RWPE1 (cell line): ENCODE measurements at regions not wholly inside any gene's neighbourhood (a gene's known extent, or its start where the extent isn't known, plus 50 kb on each side); places are given as distances from the start of the nearest gene placed in this dataset.

ENCODE experiments used
- CTCF ChIA-PET: fragments of 350-600 bp; sonication (Branson Sonifier 250); formaldehyde crosslinking; extraction: SDS; loops from one replicate; lab custom pipeline; 2021; lab: Yijun Ruan, JAX
- POLR2A ChIA-PET: fragments of 400-600 bp; formaldehyde crosslinking; extraction: SDS; loops from one replicate; lab custom pipeline; 2020; ENCODE audit warnings: antibody characterized with exemption; ENCODE audit not compliant: low non-redundant PET; lab: Yijun Ruan, JAX
- DNase-seq: peaks from one replicate; pipeline ENCODE4 v3.0.0; 2012; ENCODE audit warnings: low spot score
- H3K27ac ChIP-seq: fragments of 450-650 bp; 2 replicates; pipeline ENCODE4 v1.5.1; 2017
- TF ChIP-seq, protein P1 (sequence below): fragments of 450-650 bp; conservative IDR thresholded peaks from 2 replicates; pipeline ENCODE4 v1.5.1; 2017; ENCODE audit warnings: low read depth, mild to moderate bottlenecking

DNA sequence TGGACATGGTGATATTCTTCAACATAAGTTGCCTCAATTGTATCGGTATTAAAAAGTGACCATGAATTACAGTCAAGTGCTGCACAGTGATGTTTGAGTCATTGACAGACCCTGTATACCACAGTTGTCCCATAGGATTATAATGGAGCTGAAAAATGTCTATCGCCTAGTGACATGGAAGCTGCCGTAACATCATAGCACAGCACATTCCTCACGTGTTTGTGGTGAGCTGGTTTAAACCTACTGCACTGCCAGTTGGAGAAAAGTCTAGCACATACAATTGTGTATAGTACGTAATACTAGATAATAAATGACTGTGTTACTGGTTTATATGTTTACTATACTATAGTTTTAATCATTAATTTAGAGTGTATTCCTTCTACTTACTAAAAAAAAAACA lies 150.2 kb downstream of the CDH26 start:
- H3K27ac ChIP-seq = no peak overlapping the region
- TF ChIP-seq, protein P1, sequence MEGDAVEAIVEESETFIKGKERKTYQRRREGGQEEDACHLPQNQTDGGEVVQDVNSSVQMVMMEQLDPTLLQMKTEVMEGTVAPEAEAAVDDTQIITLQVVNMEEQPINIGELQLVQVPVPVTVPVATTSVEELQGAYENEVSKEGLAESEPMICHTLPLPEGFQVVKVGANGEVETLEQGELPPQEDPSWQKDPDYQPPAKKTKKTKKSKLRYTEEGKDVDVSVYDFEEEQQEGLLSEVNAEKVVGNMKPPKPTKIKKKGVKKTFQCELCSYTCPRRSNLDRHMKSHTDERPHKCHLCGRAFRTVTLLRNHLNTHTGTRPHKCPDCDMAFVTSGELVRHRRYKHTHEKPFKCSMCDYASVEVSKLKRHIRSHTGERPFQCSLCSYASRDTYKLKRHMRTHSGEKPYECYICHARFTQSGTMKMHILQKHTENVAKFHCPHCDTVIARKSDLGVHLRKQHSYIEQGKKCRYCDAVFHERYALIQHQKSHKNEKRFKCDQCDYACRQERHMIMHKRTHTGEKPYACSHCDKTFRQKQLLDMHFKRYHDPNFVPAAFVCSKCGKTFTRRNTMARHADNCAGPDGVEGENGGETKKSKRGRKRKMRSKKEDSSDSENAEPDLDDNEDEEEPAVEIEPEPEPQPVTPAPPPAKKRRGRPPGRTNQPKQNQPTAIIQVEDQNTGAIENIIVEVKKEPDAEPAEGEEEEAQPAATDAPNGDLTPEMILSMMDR = no peak
- ChIA-PET CTCF (interaction anchor here (0.5 to 0.8 kb wide), 5 partner anchors 57 to 1788 kb away, joined by 3 to 10 read pairs (median 3); partner anchors contain the start of gene SYCP2), POLR2A (no interaction called here)
- DNase-seq = no peak

DNA sequence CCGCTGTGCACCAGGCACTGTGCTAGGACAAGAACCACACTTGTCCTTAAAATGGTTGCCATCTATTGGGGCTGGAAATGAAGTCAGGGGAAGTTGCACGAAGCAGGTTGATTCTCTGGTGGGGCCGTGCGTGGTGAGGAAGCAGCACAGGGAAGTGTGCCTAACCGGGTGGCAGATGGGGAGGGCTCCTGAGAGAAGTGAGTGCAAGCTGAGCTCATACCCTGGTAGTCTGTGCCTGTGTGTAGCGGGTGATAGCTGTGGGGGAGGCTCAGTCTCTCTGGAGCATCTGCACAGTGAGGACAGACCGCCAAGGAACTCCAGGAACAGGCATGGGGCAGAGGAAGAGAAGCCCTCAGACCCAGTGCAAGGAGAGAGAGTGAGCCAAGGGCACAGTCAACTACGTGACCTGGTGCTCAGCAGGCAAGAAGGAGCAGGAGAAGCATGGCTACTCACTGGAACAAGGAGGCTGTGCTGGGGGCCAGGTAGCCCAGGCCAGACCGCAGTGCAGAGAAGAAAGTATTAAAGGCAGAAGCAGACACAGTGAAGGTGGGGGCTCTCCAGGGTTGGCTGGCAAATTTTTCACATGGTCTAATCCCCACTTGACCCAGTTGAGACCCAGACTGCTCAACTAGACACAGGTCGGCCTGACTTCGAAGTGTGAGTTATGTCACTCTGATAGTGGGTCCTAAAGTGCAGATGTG lies 155.0 kb downstream of the CDH26 start:
- CTCF ChIA-PET = no interaction called here
- DNase-seq = no peak
- H3K27ac ChIP-seq = no peak overlapping the region
- POLR2A ChIA-PET = no interaction called here
- TF ChIP-seq, protein P1 = no peak

DNA sequence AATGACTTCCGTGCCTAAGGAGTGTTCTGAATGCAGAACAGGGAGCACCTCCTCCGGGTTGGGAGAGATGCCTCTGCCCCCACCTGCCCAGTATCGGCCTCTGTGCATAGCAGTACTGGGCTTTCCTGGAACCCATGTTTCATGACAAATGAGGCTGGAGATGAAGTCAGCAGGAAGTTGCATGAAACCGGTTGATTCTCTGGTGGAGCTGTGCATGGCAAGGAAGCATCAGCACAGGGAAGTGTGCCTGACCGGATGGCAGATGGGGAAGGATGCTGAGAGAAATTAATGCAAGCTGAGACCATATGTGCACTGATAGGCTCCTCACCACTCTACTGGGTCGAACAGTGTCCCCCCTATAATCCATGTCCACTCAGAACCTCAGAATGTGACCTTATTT lies 155.5 kb downstream of the CDH26 start:
- CTCF ChIA-PET = interaction anchor here (1.2 kb wide), 1 partner anchor 24 kb away, joined by 3 read pairs; no protein-coding TSS in a partner anchor
- H3K27ac ChIP-seq = no peak overlapping the region
- TF ChIP-seq, protein P1 = no peak
- POLR2A ChIA-PET = no interaction called here
- no peak for DNase-seq

DNA sequence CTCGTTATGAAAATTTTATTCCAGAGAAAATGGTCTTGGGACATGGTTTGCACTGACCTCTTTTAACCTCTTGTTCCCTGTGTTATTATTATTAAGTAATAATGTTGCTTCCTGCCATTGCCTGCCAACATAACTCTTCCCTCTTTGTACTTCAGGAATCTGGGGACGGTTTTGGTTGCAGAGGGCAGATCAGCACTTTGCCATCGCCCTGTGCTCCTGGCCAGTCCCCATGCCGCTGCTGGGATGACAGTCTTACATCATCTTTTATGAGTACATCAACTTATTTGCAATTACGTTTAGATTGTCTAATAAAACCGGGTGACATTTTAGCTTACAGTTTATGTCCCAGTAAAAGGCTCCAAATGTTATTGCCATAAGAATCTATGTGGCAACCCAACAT lies 157.2 kb downstream of the CDH26 start:
- POLR2A ChIA-PET = no interaction called here
- no peak overlapping the region for H3K27ac ChIP-seq
- no peak for DNase-seq
- CTCF ChIA-PET = interaction anchor here (0.6 to 1.6 kb wide), 4 partner anchors 20 to 636 kb away, joined by 3 to 6 read pairs (median 3); no protein-coding TSS in a partner anchor
- TF ChIP-seq, protein P1 = no peak

DNA sequence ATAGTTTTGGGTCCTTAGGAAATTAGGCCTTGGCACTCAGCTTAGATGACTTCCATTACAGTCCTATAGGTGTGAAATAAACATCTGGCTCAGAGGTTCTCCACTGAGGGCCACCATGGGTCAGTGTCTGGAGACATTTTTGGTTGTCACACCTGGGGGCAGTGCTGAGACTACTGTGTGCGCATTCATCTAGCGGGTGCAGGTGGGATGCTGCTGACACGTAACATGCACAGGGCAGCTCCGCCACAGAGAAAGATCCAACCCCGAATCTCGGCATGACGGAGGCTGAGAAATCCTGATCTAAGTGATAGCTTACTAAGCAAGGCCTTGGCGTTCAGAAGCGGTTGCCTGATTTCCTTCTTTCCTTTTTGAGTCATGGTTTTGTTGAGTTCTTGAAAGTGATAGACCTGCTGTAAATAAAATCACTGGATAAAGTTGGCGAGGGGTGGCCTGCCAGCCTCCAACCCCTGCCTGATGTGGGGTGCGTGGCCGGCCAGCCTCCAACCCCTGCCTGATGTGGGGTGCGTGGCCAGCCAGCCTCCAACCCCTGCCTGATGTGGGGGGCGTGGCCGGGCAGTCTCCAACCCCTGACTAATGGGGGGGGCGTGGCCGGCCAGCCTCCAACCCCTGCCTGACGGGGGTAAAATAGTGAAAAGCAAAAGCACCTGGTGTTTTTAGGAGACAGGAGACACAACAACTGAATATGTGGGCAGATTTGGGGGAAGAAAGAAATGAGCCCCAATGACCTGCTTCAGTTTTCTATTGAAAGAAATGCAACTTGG lies 158.1 kb downstream of the CDH26 start:
- DNase-seq = no peak
- no peak overlapping the region for H3K27ac ChIP-seq
- ChIA-PET POLR2A (interaction anchor here (0.6 kb wide), 1 partner anchor 1212 kb away, joined by 3 read pairs; no protein-coding TSS in a partner anchor), CTCF (interaction anchor here (0.6 to 1.6 kb wide), 5 partner anchors 20 to 94 kb away, joined by 3 to 6 read pairs (median 4); no protein-coding TSS in a partner anchor)
- TF ChIP-seq, protein P1 = no peak

DNA sequence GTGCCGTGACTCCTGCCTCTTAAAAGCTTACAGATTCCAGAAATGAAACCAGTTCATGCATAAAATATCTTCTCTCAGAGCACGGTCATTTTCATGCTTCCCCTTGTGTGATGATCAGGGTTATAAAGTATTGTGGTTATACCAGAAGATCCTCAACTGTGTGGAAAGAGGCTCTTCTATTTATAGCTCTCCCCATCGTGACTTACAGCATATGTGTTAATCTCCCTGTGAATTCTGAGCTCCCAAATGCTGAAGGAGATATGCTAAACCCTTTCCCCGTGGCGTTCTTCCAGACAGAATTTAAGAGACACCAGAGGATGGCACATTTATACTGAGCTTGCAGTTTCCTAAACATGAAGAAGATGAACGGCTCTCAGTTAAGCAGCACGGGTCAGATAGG lies 158.8 kb downstream of the CDH26 start:
- POLR2A ChIA-PET = no interaction called here
- TF ChIP-seq, protein P1 = no peak

More for the DNA sequence above, 158.8 kb downstream of the CDH26 start:
- DNase-seq = no peak
- CTCF ChIA-PET = interaction anchor here (0.5 to 1.5 kb wide), 4 partner anchors 28 to 94 kb away, joined by 3 to 6 read pairs (median 4); no protein-coding TSS in a partner anchor
- no peak overlapping the region for H3K27ac ChIP-seq
